ENCODE measurements at regions not wholly inside any gene's neighbourhood (a gene's known extent, or its start where the extent isn't known, plus 50 kb on each side); places are given as distances from the start of the nearest gene placed in this dataset.

GRCh38 chr5:143671674-143672569 is 140.0 kb upstream of the HMHB1 start:
- DNase-seq (ENCODE audit: low read depth in 4 of 4, low spot score in 3 of 4) = no peak

GRCh38 chr5:143671021-143671420 is 140.9 kb upstream of the HMHB1 start:
- DNase-seq (ENCODE audit: low read depth in 4 of 4, low spot score in 3 of 4) = no peak

- DNase-seq (ENCODE audit: low read depth in 4 of 4, low spot score in 3 of 4) = no peak
Observed at GRCh38 chr5:143665866-143666265, 146.1 kb upstream of the HMHB1 start.

- no peak for DNase-seq (ENCODE audit: low read depth in 4 of 4, low spot score in 3 of 4)
Observed at GRCh38 chr5:143664623-143665022, 147.3 kb upstream of the HMHB1 start.

GRCh38 chr5:143663872-143664271 is 148.1 kb upstream of the HMHB1 start:
- DNase-seq (ENCODE audit: low read depth in 4 of 4, low spot score in 3 of 4) = no peak

GRCh38 chr5:143662020-143662419 is 149.9 kb upstream of the HMHB1 start:
- no peak for DNase-seq (ENCODE audit: low read depth in 4 of 4, low spot score in 3 of 4)

GRCh38 chr5:143660625-143661024 is 151.3 kb upstream of the HMHB1 start:
- DNase-seq (ENCODE audit: low read depth in 4 of 4, low spot score in 3 of 4) = no peak

- DNase-seq (ENCODE audit: low read depth in 4 of 4, low spot score in 3 of 4) = no peak
Observed at GRCh38 chr5:143659599-143660238, 152.2 kb upstream of the HMHB1 start.

- DNase-seq (ENCODE audit: low read depth in 4 of 4, low spot score in 3 of 4) = no peak
Observed at GRCh38 chr5:143658956-143659355, 153.0 kb upstream of the HMHB1 start.

- DNase-seq (ENCODE audit: low read depth in 4 of 4, low spot score in 3 of 4) = no peak
Observed at GRCh38 chr5:143657647-143658285, 154.2 kb upstream of the HMHB1 start.

- no peak for DNase-seq (ENCODE audit: low read depth in 4 of 4, low spot score in 3 of 4)
Observed at GRCh38 chr5:143653766-143654282, 158.1 kb upstream of the HMHB1 start.

- DNase-seq (ENCODE audit: low read depth in 4 of 4, low spot score in 3 of 4) = no peak
Observed at GRCh38 chr5:143653256-143653655, 158.7 kb upstream of the HMHB1 start.

- no peak for DNase-seq (ENCODE audit: low read depth in 4 of 4, low spot score in 3 of 4)
Observed at GRCh38 chr5:143652108-143652700, 159.8 kb upstream of the HMHB1 start.

GRCh38 chr5:143649937-143650621 is 161.9 kb upstream of the HMHB1 start:
- DNase-seq (ENCODE audit: low read depth in 4 of 4, low spot score in 3 of 4) = no peak

- DNase-seq (ENCODE audit: low read depth in 4 of 4, low spot score in 3 of 4) = no peak
Observed at GRCh38 chr5:143648696-143649095, 163.3 kb upstream of the HMHB1 start.

- no peak for DNase-seq (ENCODE audit: low read depth in 4 of 4, low spot score in 3 of 4)
Observed at GRCh38 chr5:143646961-143647360, 165.0 kb upstream of the HMHB1 start.

GRCh38 chr5:143645356-143645755 is 166.6 kb upstream of the HMHB1 start:
- DNase-seq (ENCODE audit: low read depth in 4 of 4, low spot score in 3 of 4) = no peak

- no peak for DNase-seq (ENCODE audit: low read depth in 4 of 4, low spot score in 3 of 4)
Observed at GRCh38 chr5:143644727-143645126, 167.2 kb upstream of the HMHB1 start.

GRCh38 chr5:143642791-143643190 is 169.2 kb upstream of the HMHB1 start:
- no peak for DNase-seq (ENCODE audit: low read depth in 4 of 4, low spot score in 3 of 4)

Measured in left renal pelvis (tissue), 4 donors.